ENCODE measurements at regions not wholly inside any gene's neighbourhood (a gene's known extent, or its start where the extent isn't known, plus 50 kb on each side); places are given as distances from the start of the nearest gene placed in this dataset.

DNA sequence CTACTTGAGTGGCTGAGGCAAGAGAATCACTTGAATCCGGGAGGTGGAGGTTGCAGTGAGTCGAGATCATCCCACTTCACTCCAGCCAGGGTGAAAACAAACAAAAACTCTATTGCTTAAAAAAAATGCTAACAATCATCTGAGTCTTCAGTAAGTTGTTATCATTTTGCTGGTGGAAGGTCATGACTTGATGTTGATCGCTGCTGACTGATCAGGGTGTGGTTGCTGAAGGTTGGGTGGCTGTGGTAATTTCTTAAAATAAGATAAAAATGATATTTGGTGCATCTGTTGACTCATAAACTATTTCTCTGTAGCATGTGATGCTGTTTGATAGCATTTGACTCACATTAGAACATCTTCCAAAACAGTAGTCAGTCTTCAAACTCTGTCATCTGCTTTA is 349.4 kb upstream of the PAPPA start:
- 0 out of 2 replicates have a peak, but pooled peaks cover 1% of the 10 kb centered on the region for H3K4me1 ChIP-seq (ENCODE audit: insufficient read depth, low read length)
- H3K9ac ChIP-seq (ENCODE audit: extremely low read depth, insufficient read length, low read length) = no peak overlapping the region
- H3K4me3 Mint-ChIP-seq = no peak overlapping the region
- no peaks in the 10 kb centered on the region for H3K27me3 ChIP-seq (ENCODE audit: insufficient read depth, low read length)
- H2BK15ac ChIP-seq (ENCODE audit: low read depth, low read length) = no peak overlapping the region
- DNase-seq = no peak
- no peak overlapping the region for H3K18ac ChIP-seq (ENCODE audit: insufficient read length, low read depth, low read length)
- H3K4me2 ChIP-seq (ENCODE audit: insufficient read depth, insufficient read length, low read length) = no peak overlapping the region
- H3K36me3 Mint-ChIP-seq (ENCODE audit: insufficient read depth in 1 of 3, low read depth in 3 of 3) = peaks cover 0 to 11% (median 0%) of the 10 kb centered on the region in 3 experiments; a peak in 2 of 7 replicates
- no peak overlapping the region for H2BK12ac ChIP-seq (ENCODE audit: insufficient read length, low read depth, low read length)
- H3K27ac Mint-ChIP-seq = no peak overlapping the region
- H3K9me3 ChIP-seq (ENCODE audit: control insufficient read depth, low read depth, low read length) = no peaks in the 10 kb centered on the region
- H3K14ac ChIP-seq (ENCODE audit: insufficient read depth, low read length) = no peak overlapping the region
- H2BK120ac ChIP-seq (ENCODE audit: low read depth, low read length, poor library complexity, severe bottlenecking) = no peak overlapping the region
- H3K4ac ChIP-seq (ENCODE audit: low read depth, low read length) = no peak overlapping the region
- H3K79me2 ChIP-seq (ENCODE audit: insufficient read depth, low read length) = no peaks in the 10 kb centered on the region
- no peak overlapping the region for H4K91ac ChIP-seq (ENCODE audit: insufficient read length, low read depth, low read length)
- H3K27ac ChIP-seq (ENCODE audit: insufficient read length, low read depth, low read length) = no peak overlapping the region
- WGBS (ENCODE audit: extremely low coverage, insufficient read length, low lambda C conversion rate) = no CpG with 5 or more reads among the region's 3 CpGs
- H3T11ph ChIP-seq (ENCODE audit: low read length) = no peak overlapping the region
- H3K4me1 Mint-ChIP-seq = peaks cover 0 to 3% of the 10 kb centered on the region in 2 experiments; a peak in 1 of 4 replicates
- H2AFZ ChIP-seq (ENCODE audit: low read length) = no peak overlapping the region
- H2AK5ac ChIP-seq (ENCODE audit: insufficient read length, low read length) = no peak overlapping the region
- no peaks in the 10 kb centered on the region for H3K79me1 ChIP-seq (ENCODE audit: insufficient read depth, low read depth, low read length, poor library complexity, severe bottlenecking)
- no peaks in the 10 kb centered on the region for H4K20me1 ChIP-seq (ENCODE audit: control insufficient read depth, insufficient read depth, insufficient read length)
- H4K8ac ChIP-seq (replicated peaks; ENCODE audit: insufficient read length, low read depth, low read length) = no peak overlapping the region
- H3K56ac ChIP-seq (ENCODE audit: insufficient read length, low read depth, low read length) = no peak overlapping the region
- H3K23me2 ChIP-seq (ENCODE audit: insufficient read length, low read depth, low read length, poor library complexity, severe bottlenecking) = no peaks in the 10 kb centered on the region
- H2BK20ac ChIP-seq (ENCODE audit: low read depth, low read length, poor library complexity, severe bottlenecking) = no peak overlapping the region
- H3K27me3 Mint-ChIP-seq (ENCODE audit: low read depth) = no peaks in the 10 kb centered on the region
- H4K5ac ChIP-seq (ENCODE audit: insufficient read length, low read depth, low read length) = no peak overlapping the region
- H2BK5ac ChIP-seq (ENCODE audit: insufficient read length, low read length) = no peak overlapping the region
- H3K9me3 Mint-ChIP-seq = peaks cover 0 to 3% of the 10 kb centered on the region in 2 experiments; a peak in 2 of 5 replicates
- H3K23ac ChIP-seq (ENCODE audit: insufficient read length, low read depth, low read length) = no peak overlapping the region
- TF ChIP-seq, protein P1, sequence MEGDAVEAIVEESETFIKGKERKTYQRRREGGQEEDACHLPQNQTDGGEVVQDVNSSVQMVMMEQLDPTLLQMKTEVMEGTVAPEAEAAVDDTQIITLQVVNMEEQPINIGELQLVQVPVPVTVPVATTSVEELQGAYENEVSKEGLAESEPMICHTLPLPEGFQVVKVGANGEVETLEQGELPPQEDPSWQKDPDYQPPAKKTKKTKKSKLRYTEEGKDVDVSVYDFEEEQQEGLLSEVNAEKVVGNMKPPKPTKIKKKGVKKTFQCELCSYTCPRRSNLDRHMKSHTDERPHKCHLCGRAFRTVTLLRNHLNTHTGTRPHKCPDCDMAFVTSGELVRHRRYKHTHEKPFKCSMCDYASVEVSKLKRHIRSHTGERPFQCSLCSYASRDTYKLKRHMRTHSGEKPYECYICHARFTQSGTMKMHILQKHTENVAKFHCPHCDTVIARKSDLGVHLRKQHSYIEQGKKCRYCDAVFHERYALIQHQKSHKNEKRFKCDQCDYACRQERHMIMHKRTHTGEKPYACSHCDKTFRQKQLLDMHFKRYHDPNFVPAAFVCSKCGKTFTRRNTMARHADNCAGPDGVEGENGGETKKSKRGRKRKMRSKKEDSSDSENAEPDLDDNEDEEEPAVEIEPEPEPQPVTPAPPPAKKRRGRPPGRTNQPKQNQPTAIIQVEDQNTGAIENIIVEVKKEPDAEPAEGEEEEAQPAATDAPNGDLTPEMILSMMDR (conservative IDR thresholded peaks at IDR 0.05) = no peak
